H1 (cell line): ENCODE measurements at regions not wholly inside any gene's neighbourhood (a gene's known extent, or its start where the extent isn't known, plus 50 kb on each side); places are given as distances from the start of the nearest gene placed in this dataset.

Experiments used
- CBX5 ChIP-seq: fragments of 300-800, 300-1000 bp; sonication (generic); IDR thresholded peaks from 2 replicates; pipeline ENCODE4 v1.7.1; 2016; ENCODE audit warnings: antibody characterized with exemption, low read length, low read depth
- HDAC6 ChIP-seq: IDR thresholded peaks from one replicate; pipeline ENCODE4 v1.7.1; 2012; ENCODE audit warnings: low read depth, mild to moderate bottlenecking, inconsistent platforms, low read length, moderate library complexity
- JUND ChIP-seq: IDR thresholded peaks from 2 replicates; pipeline ENCODE4 v1.6.1; 2011; ENCODE audit warnings: mild to moderate bottlenecking, improper control_type of control experiment, low read length
- POLR2AphosphoS5 ChIP-seq: IDR thresholded peaks from 2 replicates; pipeline ENCODE4 v1.6.1; 2011; ENCODE audit warnings: low read depth, low read length
- RFX5 ChIP-seq: IDR thresholded peaks from 2 replicates; pipeline ENCODE4 v1.6.1; 2011; ENCODE audit warnings: low read depth, low read length, improper control_type of control experiment, borderline replicate concordance
- TF ChIP-seq, protein P1 (sequence below): IDR thresholded peaks from 2 replicates; pipeline ENCODE4 v1.6.1; 2012; ENCODE audit warnings: inconsistent platforms
- TF ChIP-seq, protein P2 (sequence below), 3 experiments: IDR thresholded peaks; 1 replicate in 2 of 3; 2 replicates in 1 of 3; pipeline versions ENCODE4 v1.5.1 to v1.6.1; 2011; ENCODE audit warnings: low read length in 3 of 3, mild to moderate bottlenecking in 3 of 3, inconsistent platforms in 2 of 3, low read depth in 1 of 3, moderate library complexity in 1 of 3; ENCODE audit not compliant: insufficient read depth in 1 of 3; ENCODE audit errors: control extremely low read depth in 1 of 3

DNA sequence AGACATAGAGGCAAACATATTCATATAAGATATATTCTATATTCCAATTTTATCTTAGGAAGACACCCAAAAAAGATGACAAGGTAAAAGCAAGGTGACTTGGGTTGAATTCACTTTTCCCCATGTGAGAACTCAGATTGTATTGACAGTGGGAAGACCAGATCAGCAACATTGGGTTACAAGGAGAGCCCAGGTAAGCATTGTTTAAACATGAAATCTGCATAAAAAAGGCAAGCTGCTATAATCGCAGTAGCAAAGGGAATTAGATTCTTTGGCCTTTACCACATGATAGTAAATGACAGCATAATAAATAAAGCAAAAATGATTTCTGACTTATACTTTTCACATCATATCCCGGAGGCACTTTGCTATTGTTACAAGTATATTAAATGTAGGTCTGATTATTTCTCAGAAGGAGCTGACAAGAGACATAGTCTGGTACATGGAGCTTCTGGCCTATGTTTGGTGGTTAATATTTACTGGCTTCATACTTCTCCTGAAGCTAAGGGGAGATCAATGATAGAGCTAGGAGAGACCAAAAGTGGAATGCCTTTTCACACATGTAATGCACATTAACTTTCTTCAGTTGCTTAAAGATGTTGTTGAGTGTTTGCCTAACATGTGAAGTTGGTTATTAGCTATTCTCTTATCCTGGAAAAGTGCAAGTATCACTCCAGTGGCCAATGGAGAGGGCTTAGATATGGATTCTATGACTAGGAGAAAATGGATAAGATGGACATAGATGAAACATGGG is 53.1 kb upstream of the EEF1E1 start:
- TF ChIP-seq JUND = no peak
- TF ChIP-seq, protein P1, sequence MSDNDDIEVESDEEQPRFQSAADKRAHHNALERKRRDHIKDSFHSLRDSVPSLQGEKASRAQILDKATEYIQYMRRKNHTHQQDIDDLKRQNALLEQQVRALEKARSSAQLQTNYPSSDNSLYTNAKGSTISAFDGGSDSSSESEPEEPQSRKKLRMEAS = no peak
- no peak for TF ChIP-seq RFX5
- TF ChIP-seq, protein P2, sequence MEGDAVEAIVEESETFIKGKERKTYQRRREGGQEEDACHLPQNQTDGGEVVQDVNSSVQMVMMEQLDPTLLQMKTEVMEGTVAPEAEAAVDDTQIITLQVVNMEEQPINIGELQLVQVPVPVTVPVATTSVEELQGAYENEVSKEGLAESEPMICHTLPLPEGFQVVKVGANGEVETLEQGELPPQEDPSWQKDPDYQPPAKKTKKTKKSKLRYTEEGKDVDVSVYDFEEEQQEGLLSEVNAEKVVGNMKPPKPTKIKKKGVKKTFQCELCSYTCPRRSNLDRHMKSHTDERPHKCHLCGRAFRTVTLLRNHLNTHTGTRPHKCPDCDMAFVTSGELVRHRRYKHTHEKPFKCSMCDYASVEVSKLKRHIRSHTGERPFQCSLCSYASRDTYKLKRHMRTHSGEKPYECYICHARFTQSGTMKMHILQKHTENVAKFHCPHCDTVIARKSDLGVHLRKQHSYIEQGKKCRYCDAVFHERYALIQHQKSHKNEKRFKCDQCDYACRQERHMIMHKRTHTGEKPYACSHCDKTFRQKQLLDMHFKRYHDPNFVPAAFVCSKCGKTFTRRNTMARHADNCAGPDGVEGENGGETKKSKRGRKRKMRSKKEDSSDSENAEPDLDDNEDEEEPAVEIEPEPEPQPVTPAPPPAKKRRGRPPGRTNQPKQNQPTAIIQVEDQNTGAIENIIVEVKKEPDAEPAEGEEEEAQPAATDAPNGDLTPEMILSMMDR (IDR thresholded peaks at IDR 0.05; ENCODE audit: control extremely low read depth in 1 of 3, insufficient read depth in 1 of 3, low read depth in 1 of 3, low read length in 3 of 3) = no peak
- TF ChIP-seq HDAC6 = no peak
- no peak for TF ChIP-seq POLR2AphosphoS5
- TF ChIP-seq CBX5 = no peak
